LNCAP (cell line): ENCODE measurements at regions not wholly inside any gene's neighbourhood (a gene's known extent, or its start where the extent isn't known, plus 50 kb on each side); places are given as distances from the start of the nearest gene placed in this dataset.

Source experiments
- TF ChIP-seq, protein P1 (sequence below): fragments of 450-650 bp; IDR thresholded peaks from 2 replicates; pipeline ENCODE4 v1.5.1; 2017; ENCODE audit warnings: mild to moderate bottlenecking

DNA sequence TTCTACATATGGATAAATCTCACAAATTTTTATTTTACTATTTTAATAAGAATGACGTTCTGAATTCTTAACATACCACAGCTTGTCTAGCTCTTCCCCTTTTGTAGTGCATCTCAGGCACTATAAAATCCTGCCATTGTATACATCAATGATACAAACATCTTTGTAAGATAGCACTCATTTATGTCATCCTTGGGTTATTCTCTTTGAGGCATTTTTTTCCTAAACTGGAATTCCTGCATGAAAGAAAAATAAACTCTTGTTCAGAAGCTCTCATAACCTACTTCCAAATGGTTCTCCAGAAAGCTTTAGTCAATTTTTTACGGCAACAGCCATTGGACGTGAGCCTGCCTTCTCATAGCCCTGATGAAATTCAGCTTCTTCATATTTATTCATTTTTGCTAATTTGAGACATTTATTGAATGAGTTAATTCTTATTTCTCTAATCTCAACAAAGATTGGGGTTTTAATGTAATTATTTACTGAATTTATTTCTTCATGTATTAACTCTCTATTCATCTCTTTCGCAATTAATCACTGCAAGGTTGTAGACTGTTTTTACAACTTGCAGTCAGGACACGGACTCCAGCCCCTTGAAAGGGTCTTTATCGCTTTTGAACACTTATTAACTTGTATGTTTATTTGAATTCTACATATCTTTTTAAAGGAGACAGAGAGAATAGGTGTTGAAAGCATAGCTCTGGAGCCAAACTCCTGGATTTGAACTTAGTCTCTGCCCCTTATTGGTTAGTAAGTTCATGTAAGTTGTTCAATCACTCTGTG is 57.6 kb upstream of the PARD3B start:
- TF ChIP-seq, protein P1, sequence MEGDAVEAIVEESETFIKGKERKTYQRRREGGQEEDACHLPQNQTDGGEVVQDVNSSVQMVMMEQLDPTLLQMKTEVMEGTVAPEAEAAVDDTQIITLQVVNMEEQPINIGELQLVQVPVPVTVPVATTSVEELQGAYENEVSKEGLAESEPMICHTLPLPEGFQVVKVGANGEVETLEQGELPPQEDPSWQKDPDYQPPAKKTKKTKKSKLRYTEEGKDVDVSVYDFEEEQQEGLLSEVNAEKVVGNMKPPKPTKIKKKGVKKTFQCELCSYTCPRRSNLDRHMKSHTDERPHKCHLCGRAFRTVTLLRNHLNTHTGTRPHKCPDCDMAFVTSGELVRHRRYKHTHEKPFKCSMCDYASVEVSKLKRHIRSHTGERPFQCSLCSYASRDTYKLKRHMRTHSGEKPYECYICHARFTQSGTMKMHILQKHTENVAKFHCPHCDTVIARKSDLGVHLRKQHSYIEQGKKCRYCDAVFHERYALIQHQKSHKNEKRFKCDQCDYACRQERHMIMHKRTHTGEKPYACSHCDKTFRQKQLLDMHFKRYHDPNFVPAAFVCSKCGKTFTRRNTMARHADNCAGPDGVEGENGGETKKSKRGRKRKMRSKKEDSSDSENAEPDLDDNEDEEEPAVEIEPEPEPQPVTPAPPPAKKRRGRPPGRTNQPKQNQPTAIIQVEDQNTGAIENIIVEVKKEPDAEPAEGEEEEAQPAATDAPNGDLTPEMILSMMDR, result no peak

DNA sequence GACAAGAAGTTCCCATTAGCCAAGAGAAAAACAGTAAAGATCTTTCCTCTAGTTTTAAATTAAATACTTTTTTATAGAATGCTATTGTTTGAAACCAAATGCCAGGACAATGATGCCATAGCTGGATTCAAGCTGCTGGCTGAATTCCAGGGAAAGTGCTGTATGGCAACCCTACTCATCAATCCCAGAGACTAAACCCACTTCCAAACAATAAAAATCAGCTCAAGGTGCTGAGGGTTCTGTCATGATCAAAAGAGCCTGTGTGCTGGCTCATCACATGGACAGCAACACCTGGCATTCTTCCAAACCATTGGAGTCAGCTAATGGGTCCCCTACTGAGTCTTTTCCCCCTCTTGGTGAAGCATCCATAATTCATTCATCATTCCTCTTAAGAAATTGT is 53.7 kb upstream of the PARD3B start:
- TF ChIP-seq, protein P1, result no peak

DNA sequence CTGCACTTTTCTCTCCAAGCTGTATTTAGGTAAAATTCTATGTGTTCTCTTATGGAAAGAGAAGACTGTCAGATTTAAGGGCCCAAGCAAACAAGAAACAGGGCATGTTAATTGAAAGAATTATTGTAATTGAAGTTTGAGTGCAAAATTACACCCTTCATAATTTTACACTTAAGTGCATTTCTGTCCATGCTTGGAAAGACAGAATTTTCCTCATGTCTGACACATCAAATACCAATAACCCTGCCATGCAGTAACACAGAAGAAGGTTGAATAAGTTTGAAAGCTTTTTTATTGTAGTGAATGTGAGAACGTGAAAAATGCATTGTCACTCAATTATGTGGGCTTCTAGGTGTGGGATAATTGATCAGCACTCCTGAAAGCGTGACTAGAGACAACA is 52.9 kb upstream of the PARD3B start:
- TF ChIP-seq, protein P1, result no peak

DNA sequence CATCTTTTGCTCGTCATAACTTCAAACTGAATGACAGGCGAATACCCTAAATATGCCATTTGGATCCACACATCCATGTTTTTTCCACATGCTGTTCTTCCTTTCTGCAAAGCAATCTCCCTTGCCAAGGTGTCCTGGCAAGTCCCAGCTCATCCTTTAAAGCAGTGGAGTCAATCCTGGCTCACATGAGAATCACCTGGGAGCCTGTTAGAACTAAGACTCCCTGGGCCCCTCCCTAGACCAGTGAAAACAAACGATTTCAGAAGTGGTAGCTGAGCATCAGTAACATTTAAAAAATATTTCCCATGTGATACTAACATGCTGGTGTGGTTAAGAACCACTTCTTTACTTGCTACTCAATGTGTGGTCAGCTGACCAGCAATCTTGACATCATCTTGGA is 50.6 kb upstream of the PARD3B start:
- TF ChIP-seq, protein P1, result no peak

DNA sequence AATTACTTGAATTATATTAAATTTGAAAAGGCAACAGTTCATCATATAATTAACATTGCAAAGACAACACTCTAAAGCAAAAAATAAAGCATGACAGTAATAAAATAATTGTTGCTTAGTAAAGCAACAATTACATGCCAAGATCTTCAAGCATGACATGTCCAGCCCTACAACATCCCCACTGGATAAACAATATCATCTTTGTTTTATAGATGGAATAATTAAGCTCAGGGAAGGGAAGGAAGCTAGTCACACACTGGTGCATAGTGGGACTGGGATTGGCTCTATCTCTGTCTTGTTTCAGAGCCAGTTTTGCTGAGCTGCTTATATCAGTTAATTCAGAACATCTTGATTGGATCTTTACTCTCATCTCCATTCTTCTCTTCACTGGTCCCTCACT is 49.9 kb upstream of the PARD3B start:
- TF ChIP-seq, protein P1, result no peak
